Sigmoid colon (tissue), 6 donors: ENCODE measurements at regions not wholly inside any gene's neighbourhood (a gene's known extent, or its start where the extent isn't known, plus 50 kb on each side); places are given as distances from the start of the nearest gene placed in this dataset.

Source experiments
- DNase-seq: peaks from one replicate; pipeline ENCODE4 v3.0.0-alpha.2; 2019
- H3K27ac ChIP-seq, 4 donors: fragments of 200-600 bp; sonication (generic); one replicate each; pipeline ENCODE4 v1.5.1; 2016 to 2019; ENCODE audit warnings: mild to moderate bottlenecking in 1 of 4
- H3K27me3 ChIP-seq, 3 donors: fragments of 200-600 bp; sonication (generic); one replicate each; pipeline ENCODE4 v1.5.1; 2019; ENCODE audit warnings: mild to moderate bottlenecking in 1 of 3
- H3K36me3 ChIP-seq, 4 donors: fragments of 200-600 bp; sonication (generic); one replicate each; pipeline ENCODE4 v1.5.1; 2016 to 2019
- H3K4me1 ChIP-seq, 4 donors: fragments of 200-600 bp; sonication (generic); one replicate each; pipeline ENCODE4 v1.5.1; 2017 to 2019
- H3K4me3 ChIP-seq, 4 donors: fragments of 200-600 bp; sonication (generic); one replicate each; pipeline ENCODE4 v1.5.1; 2017 to 2019; ENCODE audit warnings: mild to moderate bottlenecking in 2 of 4, moderate library complexity in 1 of 4
- H3K9me3 ChIP-seq, 4 donors: fragments of 200-600 bp in 3 of 4; sonication (generic) in 3 of 4; one replicate each; pipeline versions ENCODE4 v1.5.1 to v1.6.1; 2013 to 2019
- CTCF ChIP-seq, 4 experiments: fragments of 450-650 bp in 3 of 4; fragments of 200-600 bp in 1 of 4; IDR thresholded peaks; one replicate each; pipeline ENCODE4 v1.5.1; 2016 to 2019; ENCODE audit warnings: antibody characterized with exemption in 4 of 4, mild to moderate bottlenecking in 3 of 4, moderate library complexity in 2 of 4
- EP300 ChIP-seq, 4 donors: sonication (generic); formaldehyde crosslinking; IDR thresholded peaks; one replicate each; pipeline ENCODE4 v1.6.1; 2017; ENCODE audit warnings: antibody characterized with exemption in 4 of 4
- POLR2A ChIP-seq, 2 donors: fragments of 450-650 bp; IDR thresholded peaks; one replicate each; pipeline ENCODE4 v1.6.1; 2016; ENCODE audit warnings: antibody characterized with exemption in 2 of 2, mild to moderate bottlenecking in 2 of 2, moderate library complexity in 2 of 2
- POLR2AphosphoS5 ChIP-seq, 4 donors: sonication (generic); formaldehyde crosslinking; IDR thresholded peaks; one replicate each; pipeline ENCODE4 v1.6.1; 2017; ENCODE audit warnings: antibody characterized with exemption in 4 of 4
- WGBS, 2 donors: extraction: QIAGEN DNeasy Blood & Tissue Kit; methylation state at CpG; one replicate each; pipeline ENCODE4 v1.1.7; 2013; 5-methylcytosine and 5-hydroxymethylcytosine counted together
- intact Hi-C: fragments of 100-400 bp; cut with DNase I; formaldehyde crosslinking; loops from one replicate; pipeline ENCODE4 v1.15.1; 2023
- donor health status: healthy with polysubstance abuse.
- donor health status: healthy.

GRCh38 chr3:1942781-1943180 is 155.9 kb upstream of the CNTN4 start:
- Histone ChIP-seq H3K36me3 (no peaks in the 10 kb centered on the region), H3K9me3 (no peaks in the 10 kb centered on the region), H3K27me3 (no peaks in the 10 kb centered on the region), H3K4me3 (no peak overlapping the region), H3K27ac (no peak overlapping the region), H3K4me1 (no peaks in the 10 kb centered on the region)
- no peak for DNase-seq
- TF ChIP-seq EP300 (IDR thresholded peaks at IDR 0.05): no peak
- TF ChIP-seq POLR2A (IDR thresholded peaks at IDR 0.05): no peak
- TF ChIP-seq CTCF (IDR thresholded peaks at IDR 0.05): no peak
- no peak for TF ChIP-seq POLR2AphosphoS5 (IDR thresholded peaks at IDR 0.05)
- 37 to 94% methylated on average over 1 of the region's 1 CpG for WGBS, 2 donors
- intact Hi-C loops: no loop called here

GRCh38 chr3:1943395-1944118 is 155.1 kb upstream of the CNTN4 start:
- no peaks in the 10 kb centered on the region for H3K36me3 ChIP-seq
- DNase-seq: no peak
- intact Hi-C loops: no loop called here
- TF ChIP-seq CTCF (IDR thresholded peaks at IDR 0.05): no peak
- no peak for TF ChIP-seq POLR2A (IDR thresholded peaks at IDR 0.05)
- TF ChIP-seq POLR2AphosphoS5 (IDR thresholded peaks at IDR 0.05): no peak
- TF ChIP-seq EP300 (IDR thresholded peaks at IDR 0.05): no peak
- no peak overlapping the region for H3K27ac ChIP-seq
- no peaks in the 10 kb centered on the region for H3K27me3 ChIP-seq
- H3K4me3 ChIP-seq: no peak overlapping the region
- WGBS, 2 donors: 62 to 71% methylated on average over 6 of the region's 6 CpGs
- no peaks in the 10 kb centered on the region for H3K9me3 ChIP-seq
- no peaks in the 10 kb centered on the region for H3K4me1 ChIP-seq

GRCh38 chr3:1945698-1946097 is 153.0 kb upstream of the CNTN4 start:
- Histone ChIP-seq H3K27me3 (no peaks in the 10 kb centered on the region), H3K4me1 (no peaks in the 10 kb centered on the region), H3K36me3 (no peaks in the 10 kb centered on the region), H3K9me3 (no peaks in the 10 kb centered on the region), H3K4me3 (no peak overlapping the region), H3K27ac (no peak overlapping the region)
- TF ChIP-seq EP300 (IDR thresholded peaks at IDR 0.05) (no peak), CTCF (IDR thresholded peaks at IDR 0.05) (no peak), POLR2AphosphoS5 (IDR thresholded peaks at IDR 0.05) (no peak), POLR2A (IDR thresholded peaks at IDR 0.05) (no peak)
- no peak for DNase-seq
- intact Hi-C loops: no loop called here

GRCh38 chr3:1953536-1953935 is 145.1 kb upstream of the CNTN4 start:
- WGBS, 2 donors: 89 to 90% methylated on average over 7 of the region's 7 CpGs
- Histone ChIP-seq H3K27ac (no peak overlapping the region), H3K27me3 (no peaks in the 10 kb centered on the region), H3K4me1 (no peaks in the 10 kb centered on the region), H3K4me3 (no peak overlapping the region), H3K36me3 (no peaks in the 10 kb centered on the region), H3K9me3 (no peaks in the 10 kb centered on the region)
- DNase-seq: no peak
- TF ChIP-seq CTCF (IDR thresholded peaks at IDR 0.05) (no peak), POLR2A (IDR thresholded peaks at IDR 0.05) (no peak), POLR2AphosphoS5 (IDR thresholded peaks at IDR 0.05) (no peak), EP300 (IDR thresholded peaks at IDR 0.05) (no peak)
- intact Hi-C loops: no loop called here

- H3K4me3 ChIP-seq: no peak overlapping the region
- H3K27ac ChIP-seq: no peak overlapping the region
- TF ChIP-seq EP300 (IDR thresholded peaks at IDR 0.05) (no peak), POLR2A (IDR thresholded peaks at IDR 0.05) (no peak), POLR2AphosphoS5 (IDR thresholded peaks at IDR 0.05) (no peak), CTCF (IDR thresholded peaks at IDR 0.05) (no peak)
- H3K9me3 ChIP-seq: no peaks in the 10 kb centered on the region
- no peaks in the 10 kb centered on the region for H3K27me3 ChIP-seq
- no peaks in the 10 kb centered on the region for H3K36me3 ChIP-seq
- no peaks in the 10 kb centered on the region for H3K4me1 ChIP-seq
- DNase-seq: no peak
- intact Hi-C loops: no loop called here
Measured at GRCh38 chr3:1954632-1955031, 144.0 kb upstream of the CNTN4 start.
